ENCODE measurements at regions not wholly inside any gene's neighbourhood (a gene's known extent, or its start where the extent isn't known, plus 50 kb on each side); places are given as distances from the start of the nearest gene placed in this dataset.

DNA sequence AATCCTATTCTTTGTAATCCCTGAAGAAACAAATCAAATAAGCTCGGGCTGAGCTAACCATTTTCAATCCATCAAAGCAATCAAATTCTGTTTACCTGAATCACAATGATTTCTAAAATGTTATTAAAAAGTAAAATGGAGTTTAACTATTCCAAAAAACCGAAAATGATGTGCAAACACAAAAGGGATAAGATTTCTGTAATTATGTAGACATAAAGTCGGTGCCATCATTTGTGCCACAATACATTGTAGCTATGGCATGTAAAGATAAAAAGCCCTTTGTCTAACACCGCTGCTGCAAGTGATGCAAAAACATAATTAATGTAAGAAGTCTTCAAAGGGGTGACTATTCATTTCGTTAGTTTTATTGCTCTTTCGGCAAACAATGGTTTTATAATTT lies 125.1 kb upstream of the FAM204A start:
- H2AFZ ChIP-seq (ENCODE audit: low read length): no peak overlapping the region
- DNase-seq (ENCODE audit: low spot score): no peak
- POLR2A ChIA-PET: no interaction called here
- no peaks in the 10 kb centered on the region for H3K79me2 ChIP-seq (ENCODE audit: insufficient read depth, low read depth, low read length)
- no peak overlapping the region for H3K4me2 ChIP-seq (ENCODE audit: low read length)
- CTCF ChIA-PET (ENCODE audit: unreplicated experiment): no interaction called here
- no peak overlapping the region for H3K4me3 ChIP-seq (ENCODE audit: low read depth, low read length, poor library complexity, severe bottlenecking)
- no TSS peak for BruUV-seq (replicated peaks)
- intact Hi-C loops (cut with micrococcal nuclease; ENCODE audit: unreplicated experiment): no loop called here
- H3K9me3 ChIP-seq (ENCODE audit: low read length): no peaks in the 10 kb centered on the region
- no peaks in the 10 kb centered on the region for H3K4me1 ChIP-seq (ENCODE audit: insufficient read depth, low read length, poor library complexity, severe bottlenecking)
- no peaks in the 10 kb centered on the region for H4K20me1 ChIP-seq (ENCODE audit: insufficient read depth, low read length)
- no peaks in the 10 kb centered on the region for H3K36me3 ChIP-seq (ENCODE audit: insufficient read depth, low read length)
- no peak overlapping the region for H3K27ac ChIP-seq (ENCODE audit: low read depth, low read length, poor library complexity, severe bottlenecking)
- no peaks in the 10 kb centered on the region for H3K9me2 ChIP-seq (ENCODE audit: insufficient read depth, low read length)
- TF ChIP-seq, protein P1, sequence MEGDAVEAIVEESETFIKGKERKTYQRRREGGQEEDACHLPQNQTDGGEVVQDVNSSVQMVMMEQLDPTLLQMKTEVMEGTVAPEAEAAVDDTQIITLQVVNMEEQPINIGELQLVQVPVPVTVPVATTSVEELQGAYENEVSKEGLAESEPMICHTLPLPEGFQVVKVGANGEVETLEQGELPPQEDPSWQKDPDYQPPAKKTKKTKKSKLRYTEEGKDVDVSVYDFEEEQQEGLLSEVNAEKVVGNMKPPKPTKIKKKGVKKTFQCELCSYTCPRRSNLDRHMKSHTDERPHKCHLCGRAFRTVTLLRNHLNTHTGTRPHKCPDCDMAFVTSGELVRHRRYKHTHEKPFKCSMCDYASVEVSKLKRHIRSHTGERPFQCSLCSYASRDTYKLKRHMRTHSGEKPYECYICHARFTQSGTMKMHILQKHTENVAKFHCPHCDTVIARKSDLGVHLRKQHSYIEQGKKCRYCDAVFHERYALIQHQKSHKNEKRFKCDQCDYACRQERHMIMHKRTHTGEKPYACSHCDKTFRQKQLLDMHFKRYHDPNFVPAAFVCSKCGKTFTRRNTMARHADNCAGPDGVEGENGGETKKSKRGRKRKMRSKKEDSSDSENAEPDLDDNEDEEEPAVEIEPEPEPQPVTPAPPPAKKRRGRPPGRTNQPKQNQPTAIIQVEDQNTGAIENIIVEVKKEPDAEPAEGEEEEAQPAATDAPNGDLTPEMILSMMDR (conservative IDR thresholded peaks at IDR 0.05; ENCODE audit: low read length): no peak
- TF ChIP-seq EZH2phosphoT487 (IDR thresholded peaks at IDR 0.05; ENCODE audit: borderline replicate concordance, low read depth, low read length): no peak

DNA sequence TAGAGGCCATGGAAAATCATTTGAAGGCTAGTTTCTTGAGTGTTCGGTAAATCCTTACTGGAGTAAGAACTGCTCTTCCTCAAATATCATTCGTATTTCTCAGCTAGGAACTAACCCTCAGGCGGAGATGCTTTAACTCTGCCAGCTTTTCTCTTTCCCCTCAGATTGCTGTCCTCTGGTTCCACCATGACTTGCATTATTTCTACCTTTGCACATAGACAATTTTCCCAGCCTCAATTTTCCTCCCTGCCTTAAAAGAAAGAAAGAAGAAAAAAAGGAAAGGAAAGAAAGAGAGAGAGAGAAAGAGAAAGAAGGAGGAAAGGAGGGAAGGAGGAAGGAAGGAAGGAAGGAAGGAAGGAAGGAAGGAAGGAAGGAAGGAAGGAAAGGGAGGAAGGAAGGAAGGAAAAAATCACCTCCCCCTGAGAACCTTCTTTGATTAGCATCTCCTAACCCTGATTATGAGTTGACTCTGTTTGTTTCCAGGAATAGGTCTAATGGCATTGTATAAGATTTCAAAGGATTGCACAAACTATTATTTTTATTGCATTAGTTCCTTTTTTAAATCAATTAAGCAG lies 123.3 kb upstream of the FAM204A start:
- Histone ChIP-seq H3K4me1 (ENCODE audit: insufficient read depth, low read length, poor library complexity, severe bottlenecking) (no peaks in the 10 kb centered on the region), H3K27ac (ENCODE audit: low read depth, low read length, poor library complexity, severe bottlenecking) (no peak overlapping the region), H3K9me3 (ENCODE audit: low read length) (no peaks in the 10 kb centered on the region), H3K36me3 (ENCODE audit: insufficient read depth, low read length) (no peaks in the 10 kb centered on the region), H3K4me2 (ENCODE audit: low read length) (no peak overlapping the region), H3K79me2 (ENCODE audit: insufficient read depth, low read depth, low read length) (no peaks in the 10 kb centered on the region), H2AFZ (ENCODE audit: low read length) (no peak overlapping the region), H3K4me3 (ENCODE audit: low read depth, low read length, poor library complexity, severe bottlenecking) (no peak overlapping the region), H4K20me1 (ENCODE audit: insufficient read depth, low read length) (no peaks in the 10 kb centered on the region), H3K9me2 (ENCODE audit: insufficient read depth, low read length) (no peaks in the 10 kb centered on the region)
- TF ChIP-seq, protein P1 (conservative IDR thresholded peaks at IDR 0.05; ENCODE audit: low read length): no peak
- TF ChIP-seq EZH2phosphoT487 (IDR thresholded peaks at IDR 0.05; ENCODE audit: borderline replicate concordance, low read depth, low read length): no peak
- BruUV-seq (replicated peaks): no TSS peak
- DNase-seq (ENCODE audit: low spot score): no peak
- intact Hi-C loops (cut with micrococcal nuclease; ENCODE audit: unreplicated experiment): no loop called here
- CTCF ChIA-PET (ENCODE audit: unreplicated experiment): no interaction called here
- POLR2A ChIA-PET: interaction anchor here (0.7 kb wide), 1 partner anchor 473 kb away, joined by 4 read pairs; no protein-coding TSS in a partner anchor

DNA sequence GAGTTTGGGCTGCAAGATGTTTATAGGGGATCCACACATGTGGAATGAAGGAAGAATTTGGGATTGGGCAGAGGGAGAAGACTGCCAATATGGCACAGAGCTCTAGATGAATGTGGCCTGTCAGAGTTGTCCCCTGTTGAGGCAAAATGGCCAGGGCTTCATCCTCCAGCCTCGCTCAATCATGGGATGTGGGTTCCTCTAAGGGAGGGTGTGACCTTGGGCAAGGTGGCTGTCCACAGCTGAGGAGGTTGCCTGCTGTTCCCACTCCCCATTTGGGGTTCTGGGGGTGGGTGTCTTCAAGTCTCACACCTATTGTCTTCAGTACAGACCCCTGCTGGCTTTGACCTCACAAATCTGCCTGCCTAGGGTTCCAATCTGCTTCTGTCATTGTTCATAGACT lies 121.6 kb upstream of the FAM204A start:
- no peak overlapping the region for H3K4me3 ChIP-seq (ENCODE audit: low read depth, low read length, poor library complexity, severe bottlenecking)
- H3K4me1 ChIP-seq (ENCODE audit: insufficient read depth, low read length, poor library complexity, severe bottlenecking): no peaks in the 10 kb centered on the region
- POLR2A ChIA-PET: no interaction called here
- H3K4me2 ChIP-seq (ENCODE audit: low read length): no peak overlapping the region
- H3K27ac ChIP-seq (ENCODE audit: low read depth, low read length, poor library complexity, severe bottlenecking): no peak overlapping the region
- no peaks in the 10 kb centered on the region for H4K20me1 ChIP-seq (ENCODE audit: insufficient read depth, low read length)
- no peaks in the 10 kb centered on the region for H3K79me2 ChIP-seq (ENCODE audit: insufficient read depth, low read depth, low read length)
- no TSS peak for BruUV-seq (replicated peaks)
- CTCF ChIA-PET (ENCODE audit: unreplicated experiment): no interaction called here
- no peak overlapping the region for H2AFZ ChIP-seq (ENCODE audit: low read length)
- no peaks in the 10 kb centered on the region for H3K36me3 ChIP-seq (ENCODE audit: insufficient read depth, low read length)
- H3K9me2 ChIP-seq (ENCODE audit: insufficient read depth, low read length): no peaks in the 10 kb centered on the region
- TF ChIP-seq, protein P1 (conservative IDR thresholded peaks at IDR 0.05; ENCODE audit: low read length): no peak
- no peak for TF ChIP-seq EZH2phosphoT487 (IDR thresholded peaks at IDR 0.05; ENCODE audit: borderline replicate concordance, low read depth, low read length)
- H3K9me3 ChIP-seq (ENCODE audit: low read length): no peaks in the 10 kb centered on the region
- intact Hi-C loops (cut with micrococcal nuclease; ENCODE audit: unreplicated experiment): no loop called here
- no peak for DNase-seq (ENCODE audit: low spot score)

Measured in OCI-LY7 (cell line).